ENCODE measurements at regions not wholly inside any gene's neighbourhood (a gene's known extent, or its start where the extent isn't known, plus 50 kb on each side); places are given as distances from the start of the nearest gene placed in this dataset.

DNA sequence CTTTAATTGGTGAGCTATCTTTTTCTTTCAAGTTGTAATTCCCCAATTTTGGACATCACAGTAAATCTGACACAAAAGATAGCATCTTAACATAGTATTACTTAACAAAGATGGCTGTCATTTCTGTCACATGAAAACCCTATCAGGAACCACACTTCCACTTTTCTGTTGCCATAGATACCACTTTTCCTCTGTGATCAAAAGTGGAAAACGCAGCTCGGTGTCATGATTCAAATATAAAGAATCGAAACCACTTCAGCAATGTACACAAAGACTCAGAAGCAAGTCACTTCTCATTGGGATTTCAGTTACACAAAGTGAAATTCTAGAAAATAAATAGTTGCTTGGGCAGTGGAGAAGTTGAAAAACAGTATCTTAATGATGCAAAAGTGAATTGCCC lies 524.9 kb upstream of the ITGA1 start:
- ATAC-seq, result no peak
- H3K27ac ChIP-seq (ENCODE audit: control insufficient read depth, insufficient read depth), result no peak overlapping the region
- no peaks in the 10 kb centered on the region for H3K27me3 ChIP-seq (replicated peaks in 1 of 2; ENCODE audit: control insufficient read depth in 2 of 2, insufficient read depth in 2 of 2, low read length in 1 of 2)
- no peak overlapping the region for H3K9ac ChIP-seq (ENCODE audit: control insufficient read depth, insufficient read depth, low read length)
- 3% methylated on average over 3 of the region's 3 CpGs for WGBS (ENCODE audit: insufficient coverage, insufficient replicate concordance, low lambda C conversion rate, missing lambda C conversion rate)
- ChIA-PET POLR2A (no interaction called here), RAD21 (ENCODE audit: unreplicated experiment) (no interaction called here), CTCF (interaction anchor here (0.6 kb wide), 1 partner anchor 102 kb away, joined by 3 read pairs; no protein-coding TSS in a partner anchor), SMC1A (ENCODE audit: uncharacterized antibody, unreplicated experiment) (no interaction called here)
- in situ Hi-C loops (cut with MboI) (no loop called here), intact Hi-C loops (cut with micrococcal nuclease; ENCODE audit: unreplicated experiment) (no loop called here)
- no TSS peak for BruUV-seq (replicated peaks)
- H4K20me1 ChIP-seq (ENCODE audit: control insufficient read depth, insufficient read depth), result no peaks in the 10 kb centered on the region
- no peaks in the 10 kb centered on the region for H3K9me3 ChIP-seq (replicated peaks; ENCODE audit: control insufficient read depth, insufficient read depth, low read length)
- no peak overlapping the region for H3K4me3 ChIP-seq
- no peak for FAIRE-seq
- TF ChIP-seq GABPA (IDR thresholded peaks at IDR 0.05; ENCODE audit: low read depth) (no peak), NFYB (IDR thresholded peaks at IDR 0.05; ENCODE audit: insufficient read depth, low read depth, low read length) (no peak), POLR2AphosphoS5 (IDR thresholded peaks at IDR 0.05; ENCODE audit: low read length) (no peak), CHD2 (IDR thresholded peaks at IDR 0.05; ENCODE audit: borderline replicate concordance, low read depth, low read length) (no peak)
- TF ChIP-seq, protein P1, sequence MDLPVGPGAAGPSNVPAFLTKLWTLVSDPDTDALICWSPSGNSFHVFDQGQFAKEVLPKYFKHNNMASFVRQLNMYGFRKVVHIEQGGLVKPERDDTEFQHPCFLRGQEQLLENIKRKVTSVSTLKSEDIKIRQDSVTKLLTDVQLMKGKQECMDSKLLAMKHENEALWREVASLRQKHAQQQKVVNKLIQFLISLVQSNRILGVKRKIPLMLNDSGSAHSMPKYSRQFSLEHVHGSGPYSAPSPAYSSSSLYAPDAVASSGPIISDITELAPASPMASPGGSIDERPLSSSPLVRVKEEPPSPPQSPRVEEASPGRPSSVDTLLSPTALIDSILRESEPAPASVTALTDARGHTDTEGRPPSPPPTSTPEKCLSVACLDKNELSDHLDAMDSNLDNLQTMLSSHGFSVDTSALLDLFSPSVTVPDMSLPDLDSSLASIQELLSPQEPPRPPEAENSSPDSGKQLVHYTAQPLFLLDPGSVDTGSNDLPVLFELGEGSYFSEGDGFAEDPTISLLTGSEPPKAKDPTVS (IDR thresholded peaks at IDR 0.05; ENCODE audit: low read depth, low read length), result no peak
- DNase-seq (ENCODE audit: low read depth, low spot score), result no peak
- no peaks in the 10 kb centered on the region for H3K36me3 ChIP-seq (ENCODE audit: control insufficient read depth in 2 of 2, insufficient read depth in 2 of 2, low read length in 1 of 2)
- no peak overlapping the region for H3K4me2 ChIP-seq (ENCODE audit: control insufficient read depth, insufficient read depth)
- no peaks in the 10 kb centered on the region for H3K79me2 ChIP-seq (ENCODE audit: control insufficient read depth, insufficient read depth, low read length)
- no peaks in the 10 kb centered on the region for H3K4me1 ChIP-seq (ENCODE audit: control insufficient read depth, insufficient read depth, low read length)
- no peak overlapping the region for H2AFZ ChIP-seq (ENCODE audit: control insufficient read depth, low read depth, low read length)

DNA sequence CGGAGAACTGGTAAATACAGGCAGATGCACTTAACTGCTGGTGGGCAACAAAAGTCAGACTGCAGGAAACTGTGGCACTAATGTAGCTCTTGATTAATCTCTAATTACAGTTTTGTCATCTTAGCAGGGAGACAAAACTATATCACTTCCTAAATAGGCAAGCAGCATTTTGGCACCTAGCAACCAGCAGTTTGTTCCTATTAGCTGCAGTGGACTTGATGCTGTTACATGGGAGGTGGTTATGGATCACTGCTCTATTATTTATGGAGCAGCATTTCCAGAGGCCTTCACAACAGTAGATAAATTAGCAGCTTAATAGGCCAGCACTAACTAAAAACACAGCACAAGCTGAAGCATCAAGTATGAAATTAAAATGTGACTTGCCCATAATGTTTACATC lies 518.3 kb upstream of the ITGA1 start:
- Histone ChIP-seq H2AFZ (ENCODE audit: control insufficient read depth, low read depth, low read length) (no peak overlapping the region), H3K4me2 (ENCODE audit: control insufficient read depth, insufficient read depth) (no peak overlapping the region), H3K27me3 (replicated peaks in 1 of 2; ENCODE audit: control insufficient read depth in 2 of 2, insufficient read depth in 2 of 2, low read length in 1 of 2) (no peaks in the 10 kb centered on the region), H3K27ac (ENCODE audit: control insufficient read depth, insufficient read depth) (no peak overlapping the region), H3K4me3 (no peak overlapping the region), H3K4me1 (ENCODE audit: control insufficient read depth, insufficient read depth, low read length) (no peaks in the 10 kb centered on the region), H3K9ac (ENCODE audit: control insufficient read depth, insufficient read depth, low read length) (no peak overlapping the region), H3K36me3 (ENCODE audit: control insufficient read depth in 2 of 2, insufficient read depth in 2 of 2, low read length in 1 of 2) (no peaks in the 10 kb centered on the region), H3K79me2 (ENCODE audit: control insufficient read depth, insufficient read depth, low read length) (no peaks in the 10 kb centered on the region), H4K20me1 (ENCODE audit: control insufficient read depth, insufficient read depth) (no peaks in the 10 kb centered on the region), H3K9me3 (replicated peaks; ENCODE audit: control insufficient read depth, insufficient read depth, low read length) (no peaks in the 10 kb centered on the region)
- in situ Hi-C loops (cut with MboI), result no loop called here
- ChIA-PET POLR2A (no interaction called here), CTCF (no interaction called here), SMC1A (ENCODE audit: uncharacterized antibody, unreplicated experiment) (no interaction called here), RAD21 (ENCODE audit: unreplicated experiment) (no interaction called here)
- DNase-seq (ENCODE audit: low read depth, low spot score) (no peak), ATAC-seq (no peak), FAIRE-seq (no peak)
- WGBS (ENCODE audit: insufficient coverage, insufficient replicate concordance, low lambda C conversion rate, missing lambda C conversion rate), result 52% methylated on average over 1 of the region's 1 CpG
- intact Hi-C loops (cut with micrococcal nuclease; ENCODE audit: unreplicated experiment), result no loop called here
- no TSS peak for BruUV-seq (replicated peaks)
- TF ChIP-seq BCLAF1 (IDR thresholded peaks at IDR 0.05), result no peak
- no peak for TF ChIP-seq BCL11A (IDR thresholded peaks at IDR 0.05; ENCODE audit: low read depth, low read length)
- no peak for TF ChIP-seq HCFC1 (IDR thresholded peaks at IDR 0.05; ENCODE audit: low read length)
- no peak for TF ChIP-seq RAD51 (IDR thresholded peaks at IDR 0.05)
- no peak for TF ChIP-seq BACH1 (IDR thresholded peaks at IDR 0.05; ENCODE audit: borderline replicate concordance)
- no peak for TF ChIP-seq ELK1 (IDR thresholded peaks at IDR 0.05; ENCODE audit: low read depth, low read length)
- TF ChIP-seq PML (IDR thresholded peaks at IDR 0.05; ENCODE audit: low read length), result no peak
- TF ChIP-seq NFYB (IDR thresholded peaks at IDR 0.05; ENCODE audit: insufficient read depth, low read depth, low read length), result no peak
- no peak for TF ChIP-seq HDGF (IDR thresholded peaks at IDR 0.05)
- no peak for TF ChIP-seq SUPT20H (IDR thresholded peaks at IDR 0.05; ENCODE audit: borderline replicate concordance, control insufficient read depth, low read depth, low read length)
- no peak for TF ChIP-seq GATAD2B (conservative IDR thresholded peaks at IDR 0.05; ENCODE audit: low read depth)
